ENCODE measurements at regions not wholly inside any gene's neighbourhood (a gene's known extent, or its start where the extent isn't known, plus 50 kb on each side); places are given as distances from the start of the nearest gene placed in this dataset.

- CTCF ChIA-PET: no interaction called here
- no peak overlapping the region for H3K27ac ChIP-seq (ENCODE audit: low read depth, low read length, poor library complexity, severe bottlenecking)
- H3K36me3 ChIP-seq (ENCODE audit: insufficient read depth, low read length, poor library complexity, severe bottlenecking): no peaks in the 10 kb centered on the region
- no peaks in the 10 kb centered on the region for H3K9me3 ChIP-seq (ENCODE audit: low read depth, low read length, poor library complexity, severe bottlenecking)
- POLR2A ChIA-PET (ENCODE audit: low non-redundant PET): no interaction called here
- no peak overlapping the region for H3K4me3 ChIP-seq (ENCODE audit: low read depth, low read length, poor library complexity, severe bottlenecking)
- TF ChIP-seq EZH2 (IDR thresholded peaks at IDR 0.05; ENCODE audit: borderline replicate concordance, low read depth, low read length, poor library complexity, severe bottlenecking): no peak
- TF ChIP-seq CTCF (conservative IDR thresholded peaks at IDR 0.05; ENCODE audit: low read depth, low read length): no peak
- BruUV-seq (replicated peaks): no TSS peak
- intact Hi-C loops (cut with micrococcal nuclease; ENCODE audit: unreplicated experiment): no loop called here
- DNase-seq (ENCODE audit: low spot score): no peak
- no peaks in the 10 kb centered on the region for H3K27me3 ChIP-seq (replicated peaks; ENCODE audit: insufficient read depth, low read depth, low read length, poor library complexity)
- H3K4me1 ChIP-seq (ENCODE audit: insufficient read depth, low read length, poor library complexity, severe bottlenecking): no peaks in the 10 kb centered on the region
Measured at GRCh38 chr14:85974602-85975001, 444.7 kb downstream of the FLRT2 start.

GRCh38 chr14:85963486-85963885 is 433.5 kb downstream of the FLRT2 start:
- POLR2A ChIA-PET (ENCODE audit: low non-redundant PET): no interaction called here
- no peaks in the 10 kb centered on the region for H3K36me3 ChIP-seq (ENCODE audit: insufficient read depth, low read length, poor library complexity, severe bottlenecking)
- DNase-seq (ENCODE audit: low spot score): no peak
- TF ChIP-seq EZH2 (IDR thresholded peaks at IDR 0.05; ENCODE audit: borderline replicate concordance, low read depth, low read length, poor library complexity, severe bottlenecking): no peak
- TF ChIP-seq CTCF (conservative IDR thresholded peaks at IDR 0.05; ENCODE audit: low read depth, low read length): no peak
- no peaks in the 10 kb centered on the region for H3K4me1 ChIP-seq (ENCODE audit: insufficient read depth, low read length, poor library complexity, severe bottlenecking)
- H3K27me3 ChIP-seq (replicated peaks; ENCODE audit: insufficient read depth, low read depth, low read length, poor library complexity): no peaks in the 10 kb centered on the region
- no peaks in the 10 kb centered on the region for H3K9me3 ChIP-seq (ENCODE audit: low read depth, low read length, poor library complexity, severe bottlenecking)
- intact Hi-C loops (cut with micrococcal nuclease; ENCODE audit: unreplicated experiment): no loop called here
- H3K4me3 ChIP-seq (ENCODE audit: low read depth, low read length, poor library complexity, severe bottlenecking): no peak overlapping the region
- no TSS peak for BruUV-seq (replicated peaks)
- CTCF ChIA-PET: no interaction called here
- no peak overlapping the region for H3K27ac ChIP-seq (ENCODE audit: low read depth, low read length, poor library complexity, severe bottlenecking)

GRCh38 chr14:85960756-85961155 is 430.8 kb downstream of the FLRT2 start:
- intact Hi-C loops (cut with micrococcal nuclease; ENCODE audit: unreplicated experiment): no loop called here
- CTCF ChIA-PET: no interaction called here
- Histone ChIP-seq H3K36me3 (ENCODE audit: insufficient read depth, low read length, poor library complexity, severe bottlenecking) (no peaks in the 10 kb centered on the region), H3K27ac (ENCODE audit: low read depth, low read length, poor library complexity, severe bottlenecking) (no peak overlapping the region), H3K4me3 (ENCODE audit: low read depth, low read length, poor library complexity, severe bottlenecking) (no peak overlapping the region), H3K27me3 (replicated peaks; ENCODE audit: insufficient read depth, low read depth, low read length, poor library complexity) (no peaks in the 10 kb centered on the region), H3K4me1 (ENCODE audit: insufficient read depth, low read length, poor library complexity, severe bottlenecking) (no peaks in the 10 kb centered on the region), H3K9me3 (ENCODE audit: low read depth, low read length, poor library complexity, severe bottlenecking) (no peaks in the 10 kb centered on the region)
- TF ChIP-seq EZH2 (IDR thresholded peaks at IDR 0.05; ENCODE audit: borderline replicate concordance, low read depth, low read length, poor library complexity, severe bottlenecking) (no peak), CTCF (conservative IDR thresholded peaks at IDR 0.05; ENCODE audit: low read depth, low read length) (no peak)
- no TSS peak for BruUV-seq (replicated peaks)
- POLR2A ChIA-PET (ENCODE audit: low non-redundant PET): no interaction called here
- DNase-seq (ENCODE audit: low spot score): no peak
